ENCODE measurements at regions not wholly inside any gene's neighbourhood (a gene's known extent, or its start where the extent isn't known, plus 50 kb on each side); places are given as distances from the start of the nearest gene placed in this dataset.

DNA sequence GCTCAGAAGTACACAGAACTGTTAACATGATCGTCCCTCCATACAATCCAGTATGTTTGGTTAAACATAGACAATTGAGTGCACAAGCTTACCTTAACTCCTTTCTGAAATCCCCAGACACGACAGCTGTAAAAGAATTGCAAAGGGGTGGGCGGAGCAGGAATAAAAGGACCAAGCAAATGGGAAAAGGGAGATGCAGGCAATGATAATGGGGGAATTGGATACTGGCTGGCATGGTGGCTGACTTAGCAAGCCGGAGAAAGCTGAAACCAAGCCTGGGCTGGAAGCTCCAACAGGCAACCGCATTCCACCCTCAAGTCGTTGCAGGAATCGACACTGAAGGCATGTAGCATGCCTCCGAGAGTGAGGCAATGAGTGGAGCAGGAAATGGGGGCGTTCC lies 96.8 kb upstream of the TMEM132C start:
- no peaks in the 10 kb centered on the region for H3K27me3 ChIP-seq (ENCODE audit: insufficient read depth, low read length)
- H3K4me3 ChIP-seq (ENCODE audit: low read depth, low read length, poor library complexity, severe bottlenecking): no peak overlapping the region
- no peaks in the 10 kb centered on the region for H3K36me3 ChIP-seq (ENCODE audit: insufficient read depth, low read length)
- no peaks in the 10 kb centered on the region for H3K9me3 ChIP-seq (ENCODE audit: low read length)
- H3K79me2 ChIP-seq (ENCODE audit: insufficient read depth, low read length): no peaks in the 10 kb centered on the region
- no peaks in the 10 kb centered on the region for H4K20me1 ChIP-seq (ENCODE audit: insufficient read depth, low read length)
- H2AFZ ChIP-seq (ENCODE audit: low read length): no peak overlapping the region
- TF ChIP-seq CTCF (IDR thresholded peaks at IDR 0.05; ENCODE audit: low read length) (no peak), EZH2 (IDR thresholded peaks at IDR 0.05; ENCODE audit: borderline replicate concordance, low read length) (no peak)
- no peak overlapping the region for H3K9ac ChIP-seq (ENCODE audit: low read length)
- no peak overlapping the region for H3K4me2 ChIP-seq (ENCODE audit: low read length)
- no peaks in the 10 kb centered on the region for H3F3A ChIP-seq (ENCODE audit: insufficient read depth, low read length)
- H3K27ac ChIP-seq (ENCODE audit: low read depth, low read length, poor library complexity, severe bottlenecking): no peak overlapping the region
- no peaks in the 10 kb centered on the region for H3K9me2 ChIP-seq (ENCODE audit: low read depth, low read length)
- no peaks in the 10 kb centered on the region for H3K4me1 ChIP-seq (ENCODE audit: insufficient read depth, low read length, severe bottlenecking)

DNA sequence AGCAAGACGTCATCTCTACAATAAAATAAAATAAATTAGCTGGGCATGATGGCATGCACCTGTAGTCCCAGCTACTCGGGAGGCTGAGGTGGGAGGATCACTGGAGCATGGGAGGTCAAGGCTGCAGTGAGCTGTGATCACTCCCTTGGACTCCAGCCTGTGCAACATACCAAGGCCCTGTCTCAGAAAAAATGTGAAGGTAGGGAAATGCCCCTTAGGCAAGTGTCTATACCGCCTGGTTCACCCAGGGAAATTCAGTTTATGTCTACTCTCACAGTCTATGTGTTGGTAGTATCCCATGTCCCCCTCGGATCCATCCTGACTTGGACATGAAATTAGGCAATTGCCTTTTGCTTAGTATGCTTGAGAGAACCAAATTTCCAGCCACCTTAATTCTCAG lies 88.4 kb upstream of the TMEM132C start:
- Histone ChIP-seq H3K27me3 (ENCODE audit: insufficient read depth, low read length) (no peaks in the 10 kb centered on the region), H3K4me1 (ENCODE audit: insufficient read depth, low read length, severe bottlenecking) (no peaks in the 10 kb centered on the region), H3K4me3 (ENCODE audit: low read depth, low read length, poor library complexity, severe bottlenecking) (no peak overlapping the region), H3K9me3 (ENCODE audit: low read length) (no peaks in the 10 kb centered on the region), H4K20me1 (ENCODE audit: insufficient read depth, low read length) (no peaks in the 10 kb centered on the region), H3F3A (ENCODE audit: insufficient read depth, low read length) (no peaks in the 10 kb centered on the region), H3K36me3 (ENCODE audit: insufficient read depth, low read length) (no peaks in the 10 kb centered on the region), H2AFZ (ENCODE audit: low read length) (no peak overlapping the region), H3K4me2 (ENCODE audit: low read length) (no peak overlapping the region), H3K9ac (ENCODE audit: low read length) (no peak overlapping the region), H3K79me2 (ENCODE audit: insufficient read depth, low read length) (no peaks in the 10 kb centered on the region), H3K9me2 (ENCODE audit: low read depth, low read length) (no peaks in the 10 kb centered on the region), H3K27ac (ENCODE audit: low read depth, low read length, poor library complexity, severe bottlenecking) (no peak overlapping the region)
- TF ChIP-seq EZH2 (IDR thresholded peaks at IDR 0.05; ENCODE audit: borderline replicate concordance, low read length) (no peak), CTCF (IDR thresholded peaks at IDR 0.05; ENCODE audit: low read length) (no peak)

DNA sequence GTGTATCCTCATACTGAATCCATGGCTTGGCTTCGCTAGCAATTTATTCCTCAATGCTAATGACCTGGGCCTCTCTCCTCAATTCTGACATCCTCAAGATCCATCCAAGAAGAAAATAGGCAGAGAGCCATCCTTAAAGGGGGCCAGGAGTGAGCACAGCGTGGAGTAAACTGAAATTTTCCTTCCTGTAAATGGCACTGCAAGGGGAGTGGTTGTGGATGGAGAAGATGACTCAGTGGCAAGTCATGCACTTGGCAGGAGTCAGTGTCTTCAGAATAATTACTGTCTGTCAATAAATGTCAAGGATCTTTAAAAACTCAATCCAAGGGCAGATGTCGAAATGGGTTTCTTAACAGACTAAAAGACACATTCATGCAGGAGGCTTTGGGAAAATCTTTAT lies 88.0 kb upstream of the TMEM132C start:
- Histone ChIP-seq H3K4me1 (ENCODE audit: insufficient read depth, low read length, severe bottlenecking) (no peaks in the 10 kb centered on the region), H3K9ac (ENCODE audit: low read length) (no peak overlapping the region), H3K27ac (ENCODE audit: low read depth, low read length, poor library complexity, severe bottlenecking) (no peak overlapping the region), H3K79me2 (ENCODE audit: insufficient read depth, low read length) (no peaks in the 10 kb centered on the region), H3K4me3 (ENCODE audit: low read depth, low read length, poor library complexity, severe bottlenecking) (no peak overlapping the region), H3K9me3 (ENCODE audit: low read length) (no peaks in the 10 kb centered on the region), H3K9me2 (ENCODE audit: low read depth, low read length) (no peaks in the 10 kb centered on the region), H3K36me3 (ENCODE audit: insufficient read depth, low read length) (no peaks in the 10 kb centered on the region), H3F3A (ENCODE audit: insufficient read depth, low read length) (no peaks in the 10 kb centered on the region), H4K20me1 (ENCODE audit: insufficient read depth, low read length) (no peaks in the 10 kb centered on the region), H3K27me3 (ENCODE audit: insufficient read depth, low read length) (no peaks in the 10 kb centered on the region), H3K4me2 (ENCODE audit: low read length) (no peak overlapping the region), H2AFZ (ENCODE audit: low read length) (no peak overlapping the region)
- TF ChIP-seq CTCF (IDR thresholded peaks at IDR 0.05; ENCODE audit: low read length) (no peak), EZH2 (IDR thresholded peaks at IDR 0.05; ENCODE audit: borderline replicate concordance, low read length) (no peak)
